Neural cell (in vitro differentiated cells): ENCODE measurements at regions not wholly inside any gene's neighbourhood (a gene's known extent, or its start where the extent isn't known, plus 50 kb on each side); places are given as distances from the start of the nearest gene placed in this dataset.

Source experiments
- CTCF ChIP-seq: fragments of 450-650 bp; IDR thresholded peaks from 2 replicates; pipeline ENCODE4 v1.5.1; 2014; ENCODE audit warnings: antibody characterized with exemption, mild to moderate bottlenecking, moderate library complexity; ENCODE audit not compliant: poor library complexity, severe bottlenecking
- EP300 ChIP-seq: fragments of 450-650 bp; conservative IDR thresholded peaks from 2 replicates; pipeline ENCODE4 v1.6.1; 2014; ENCODE audit warnings: antibody characterized with exemption, mild to moderate bottlenecking, moderate library complexity; ENCODE audit not compliant: poor library complexity, severe bottlenecking
- EZH2 ChIP-seq: fragments of 200-600, 300-800 bp; shearing (Covaris generic), sonication (generic); IDR thresholded peaks from 2 replicates; pipeline ENCODE4 v1.6.1; 2014; ENCODE audit warnings: antibody characterized with exemption, low read length, borderline replicate concordance, mild to moderate bottlenecking; ENCODE audit not compliant: insufficient read depth, poor library complexity, severe bottlenecking
- MXI1 ChIP-seq: fragments of 450-650 bp; conservative IDR thresholded peaks from 2 replicates; pipeline ENCODE4 v1.6.1; 2014; ENCODE audit warnings: antibody characterized with exemption, mild to moderate bottlenecking; ENCODE audit not compliant: poor library complexity, severe bottlenecking
- POLR2AphosphoS5 ChIP-seq: IDR thresholded peaks from 2 replicates; pipeline ENCODE4 v1.6.1; 2012
- RAD21 ChIP-seq: fragments of 450-650 bp; conservative IDR thresholded peaks from 2 replicates; pipeline ENCODE4 v1.6.1; 2014; ENCODE audit warnings: antibody characterized with exemption, mild to moderate bottlenecking, moderate library complexity

DNA sequence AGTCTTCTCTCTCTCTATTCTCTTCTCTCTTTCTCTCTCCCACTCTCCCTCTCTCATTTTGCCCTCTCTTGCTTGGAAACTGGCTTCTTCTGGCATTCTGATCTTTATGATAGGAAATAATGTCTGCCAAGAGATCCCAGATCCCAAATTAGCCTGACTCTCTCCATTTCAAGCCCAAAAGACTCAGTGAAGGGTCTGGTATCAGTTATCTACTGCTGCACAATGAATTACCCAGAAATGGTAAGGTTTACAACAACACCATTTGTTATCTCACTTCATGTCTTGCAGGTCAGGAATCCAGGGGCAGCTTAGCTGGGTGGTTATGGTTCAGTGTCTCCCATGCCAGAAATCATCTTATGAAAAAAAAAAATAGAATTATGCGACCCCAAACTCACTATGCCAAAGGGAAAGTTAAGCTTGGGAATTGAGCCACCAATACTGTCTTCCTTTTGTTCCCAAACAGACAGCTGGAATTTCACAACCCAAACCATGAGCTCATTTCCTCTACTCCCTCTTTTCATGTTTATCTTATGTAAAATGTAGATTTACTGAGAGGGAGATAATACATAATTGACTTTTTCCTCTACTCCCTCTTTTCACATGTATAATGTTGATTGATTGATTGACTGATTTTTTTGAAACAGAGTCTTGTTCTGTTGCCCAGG is 67.8 kb upstream of the FICD start:
- TF ChIP-seq EZH2: no peak
- TF ChIP-seq CTCF: no peak
- TF ChIP-seq EP300: no peak
- TF ChIP-seq POLR2AphosphoS5: no peak
- no peak for TF ChIP-seq RAD21
- no peak for TF ChIP-seq MXI1
